Stimulated activated naive B cell treated with anti-CD40 and anti-IgM and Interleukin-4, amounts not matched to agents 10 μg/mL and 1 μg/mL and 100 μg/mL, for 72 hours (primary cell): ENCODE measurements at regions not wholly inside any gene's neighbourhood (a gene's known extent, or its start where the extent isn't known, plus 50 kb on each side); places are given as distances from the start of the nearest gene placed in this dataset.

Experiments
- ATAC-seq, 2 donors: fragments of 150-1000 bp; cut with Tn5 transposase; replicated peaks; 2 replicates each; pipeline ENCODE4 v1.10.0; 2021; ENCODE audit warnings: moderate library complexity in 1 of 2
- DNase-seq: peaks from one replicate; pipeline ENCODE4 v3.0.0; 2021
- H3K27ac Mint-ChIP-seq: one replicate; pipeline ENCODE4 v1.8.0; 2022; ENCODE audit warnings: mild to moderate bottlenecking, mixed read lengths
- H3K27me3 Mint-ChIP-seq, 2 donors: one replicate each; pipeline ENCODE4 v1.8.0; 2022; ENCODE audit warnings: mixed read lengths in 2 of 2
- H3K36me3 Mint-ChIP-seq, 2 donors: one replicate each; pipeline ENCODE4 v1.8.0; 2022; ENCODE audit warnings: mixed read lengths in 2 of 2, mild to moderate bottlenecking in 1 of 2
- H3K4me1 Mint-ChIP-seq, 2 donors: one replicate each; pipeline ENCODE4 v1.8.0; 2022; ENCODE audit warnings: mixed read lengths in 2 of 2, mild to moderate bottlenecking in 1 of 2
- H3K4me3 Mint-ChIP-seq, 2 donors: one replicate each; pipeline ENCODE4 v1.8.0; 2022; ENCODE audit warnings: mild to moderate bottlenecking in 2 of 2, mixed read lengths in 2 of 2, moderate library complexity in 1 of 2
- H3K9me3 Mint-ChIP-seq, 2 donors: one replicate each; pipeline ENCODE4 v1.8.0; 2022; ENCODE audit warnings: mixed read lengths in 2 of 2, mild to moderate bottlenecking in 1 of 2

GRCh38 chr2:45237128-45237527 is 227.9 kb upstream of the SIX2 start:
- peaks cover 13 to 21% of the 10 kb centered on the region in 2 donors for H3K27me3 Mint-ChIP-seq
- DNase-seq: no peak
- no peaks in the 10 kb centered on the region for H3K36me3 Mint-ChIP-seq
- no peak overlapping the region for H3K4me3 Mint-ChIP-seq
- no peak overlapping the region for H3K27ac Mint-ChIP-seq
- peaks cover 18 to 28% of the 10 kb centered on the region in 2 donors for H3K4me1 Mint-ChIP-seq
- peaks cover 0 to 2% of the 10 kb centered on the region in 2 donors for H3K9me3 Mint-ChIP-seq
- ATAC-seq: peak in 1 of 2 donors; percentile 48

- DNase-seq: no peak
- Mint-ChIP-seq H3K27me3 (peaks cover 13 to 21% of the 10 kb centered on the region in 2 donors), H3K36me3 (no peaks in the 10 kb centered on the region), H3K4me3 (no peak overlapping the region), H3K27ac (no peak overlapping the region), H3K4me1 (peaks cover 18 to 32% of the 10 kb centered on the region in 2 donors), H3K9me3 (peaks cover 0 to 2% of the 10 kb centered on the region in 2 donors)
- ATAC-seq: no peak
These were observed 227.0 kb upstream of the SIX2 start for GRCh38 chr2:45236268-45236667.

- H3K9me3 Mint-ChIP-seq: peaks cover 3 to 4% of the 10 kb centered on the region in 2 donors
- H3K27ac Mint-ChIP-seq: no peak overlapping the region
- peaks cover 18 to 32% of the 10 kb centered on the region in 2 donors for H3K4me1 Mint-ChIP-seq
- ATAC-seq (no peak), DNase-seq (no peak)
- peaks cover 15 to 17% of the 10 kb centered on the region in 2 donors for H3K27me3 Mint-ChIP-seq
- peaks cover 0 to 3% of the 10 kb centered on the region in 2 donors for H3K36me3 Mint-ChIP-seq
- H3K4me3 Mint-ChIP-seq: no peak overlapping the region
These were observed 224.0 kb upstream of the SIX2 start for GRCh38 chr2:45233301-45233700.

- Mint-ChIP-seq H3K9me3 (peaks cover 4 to 8% of the 10 kb centered on the region in 2 donors), H3K27me3 (peaks cover 13% of the 10 kb centered on the region in 2 donors), H3K27ac (no peak overlapping the region), H3K4me1 (peaks cover 14 to 28% of the 10 kb centered on the region in 2 donors), H3K4me3 (no peak overlapping the region), H3K36me3 (peaks cover 0 to 4% of the 10 kb centered on the region in 2 donors)
- ATAC-seq (peak; percentile 33 to 51), DNase-seq (no peak)
These were observed 223.6 kb upstream of the SIX2 start for GRCh38 chr2:45232818-45233217.

- H3K4me3 Mint-ChIP-seq: no peak overlapping the region
- H3K27me3 Mint-ChIP-seq: peaks cover 0 to 7% of the 10 kb centered on the region in 2 donors
- H3K4me1 Mint-ChIP-seq: peaks cover 7 to 22% of the 10 kb centered on the region in 2 donors
- H3K36me3 Mint-ChIP-seq: peaks cover 4 to 5% of the 10 kb centered on the region in 2 donors
- no peak for ATAC-seq
- no peak overlapping the region for H3K27ac Mint-ChIP-seq
- no peak for DNase-seq
- peaks cover 8 to 13% of the 10 kb centered on the region in 2 donors for H3K9me3 Mint-ChIP-seq
These were observed 220.2 kb upstream of the SIX2 start for GRCh38 chr2:45229411-45229810.

- H3K9me3 Mint-ChIP-seq: peaks cover 8 to 13% of the 10 kb centered on the region in 2 donors
- DNase-seq: no peak
- H3K36me3 Mint-ChIP-seq: peaks cover 4 to 5% of the 10 kb centered on the region in 2 donors
- peaks cover 11 to 23% of the 10 kb centered on the region in 2 donors for H3K4me1 Mint-ChIP-seq
- no peak overlapping the region for H3K4me3 Mint-ChIP-seq
- H3K27ac Mint-ChIP-seq: no peak overlapping the region
- ATAC-seq: no peak
- peaks cover 8 to 14% of the 10 kb centered on the region in 2 donors for H3K27me3 Mint-ChIP-seq
These were observed 218.1 kb upstream of the SIX2 start for GRCh38 chr2:45227347-45227746.

- Mint-ChIP-seq H3K4me3 (no peak overlapping the region), H3K4me1 (peaks cover 11 to 22% of the 10 kb centered on the region in 2 donors), H3K36me3 (peaks cover 4 to 5% of the 10 kb centered on the region in 2 donors), H3K9me3 (peaks cover 6 to 13% of the 10 kb centered on the region in 2 donors), H3K27me3 (peaks cover 26 to 29% of the 10 kb centered on the region in 2 donors), H3K27ac (no peak overlapping the region)
- no peak for DNase-seq
- no peak for ATAC-seq
These were observed 215.7 kb upstream of the SIX2 start for GRCh38 chr2:45224993-45225380.

GRCh38 chr2:45224321-45224992 is 215.2 kb upstream of the SIX2 start:
- peaks cover 26 to 29% of the 10 kb centered on the region in 2 donors for H3K27me3 Mint-ChIP-seq
- DNase-seq: no peak

GRCh38 chr2:45223531-45223930 is 214.3 kb upstream of the SIX2 start:
- peaks cover 3 to 5% of the 10 kb centered on the region in 2 donors for H3K36me3 Mint-ChIP-seq
- no peak for ATAC-seq
- H3K27me3 Mint-ChIP-seq: peaks cover 26% of the 10 kb centered on the region in 2 donors
- peaks cover 11 to 22% of the 10 kb centered on the region in 2 donors for H3K4me1 Mint-ChIP-seq
- no peak for DNase-seq
- H3K4me3 Mint-ChIP-seq: no peak overlapping the region
- H3K9me3 Mint-ChIP-seq: peaks cover 6 to 12% of the 10 kb centered on the region in 2 donors
- H3K27ac Mint-ChIP-seq: no peak overlapping the region

More at GRCh38 chr2:45224321-45224992, 215.2 kb upstream of the SIX2 start:
- H3K27ac Mint-ChIP-seq: no peak overlapping the region
- peaks cover 6 to 13% of the 10 kb centered on the region in 2 donors for H3K9me3 Mint-ChIP-seq
- peak overlapping the region; percentile 25 to 37 for H3K4me3 Mint-ChIP-seq
- ATAC-seq: peak; percentile 73 to 79
- peaks cover 11 to 22% of the 10 kb centered on the region in 2 donors for H3K4me1 Mint-ChIP-seq
- peaks cover 4 to 5% of the 10 kb centered on the region in 2 donors for H3K36me3 Mint-ChIP-seq

GRCh38 chr2:45220227-45220626 is 211.0 kb upstream of the SIX2 start:
- no peak for DNase-seq
- Mint-ChIP-seq H3K4me3 (no peak overlapping the region), H3K27me3 (peaks cover 26 to 30% of the 10 kb centered on the region in 2 donors), H3K9me3 (peaks cover 8 to 12% of the 10 kb centered on the region in 2 donors), H3K36me3 (no peaks in the 10 kb centered on the region), H3K27ac (no peak overlapping the region), H3K4me1 (peaks cover 11 to 22% of the 10 kb centered on the region in 2 donors)
- ATAC-seq: no peak

GRCh38 chr2:45218931-45219339 is 209.7 kb upstream of the SIX2 start:
- Mint-ChIP-seq H3K27me3 (peaks cover 26 to 30% of the 10 kb centered on the region in 2 donors), H3K36me3 (no peaks in the 10 kb centered on the region), H3K4me3 (no peak overlapping the region), H3K27ac (no peak overlapping the region), H3K4me1 (peaks cover 3 to 12% of the 10 kb centered on the region in 2 donors), H3K9me3 (peaks cover 8 to 12% of the 10 kb centered on the region in 2 donors)
- ATAC-seq: no peak
- DNase-seq: no peak

GRCh38 chr2:45218297-45218696 is 209.0 kb upstream of the SIX2 start:
- Mint-ChIP-seq H3K36me3 (no peaks in the 10 kb centered on the region), H3K9me3 (peaks cover 8 to 12% of the 10 kb centered on the region in 2 donors), H3K27ac (no peak overlapping the region), H3K27me3 (peaks cover 22 to 26% of the 10 kb centered on the region in 2 donors), H3K4me1 (peaks cover under 1 to 8% of the 10 kb centered on the region in 2 donors), H3K4me3 (no peak overlapping the region)
- no peak for ATAC-seq
- DNase-seq: no peak

- peaks cover 8 to 12% of the 10 kb centered on the region in 2 donors for H3K9me3 Mint-ChIP-seq
- DNase-seq: no peak
- H3K27ac Mint-ChIP-seq: no peak overlapping the region
- H3K36me3 Mint-ChIP-seq: no peaks in the 10 kb centered on the region
- ATAC-seq: no peak
- H3K27me3 Mint-ChIP-seq: peaks cover 10 to 16% of the 10 kb centered on the region in 2 donors
- no peak overlapping the region for H3K4me3 Mint-ChIP-seq
- no peaks in the 10 kb centered on the region for H3K4me1 Mint-ChIP-seq
These were observed 206.9 kb upstream of the SIX2 start for GRCh38 chr2:45216118-45216517.

- ATAC-seq: no peak
- H3K4me3 Mint-ChIP-seq: no peak overlapping the region
- H3K36me3 Mint-ChIP-seq: no peaks in the 10 kb centered on the region
- no peak overlapping the region for H3K27ac Mint-ChIP-seq
- DNase-seq: no peak
- H3K9me3 Mint-ChIP-seq: peaks cover 8 to 12% of the 10 kb centered on the region in 2 donors
- H3K27me3 Mint-ChIP-seq: peaks cover 4 to 9% of the 10 kb centered on the region in 2 donors
- H3K4me1 Mint-ChIP-seq: no peaks in the 10 kb centered on the region
These were observed 205.3 kb upstream of the SIX2 start for GRCh38 chr2:45214550-45214949.
